BLaER1 treated with 17β-estradiol and CSF1 and Interleukin-3, amounts not matched to agents 10 nM and 100 nM (cell line): ENCODE measurements at regions not wholly inside any gene's neighbourhood (a gene's known extent, or its start where the extent isn't known, plus 50 kb on each side); places are given as distances from the start of the nearest gene placed in this dataset.
A peak's percentile ranks its signal among the peaks of the same experiment; 100 is the strongest.
"Not testable (repeated sequence)": the region's sequence is repeated elsewhere in the genome, so short reads cannot be mapped to it uniquely, and the experiment has no call there.

ENCODE experiments used
- H3K27ac ChIP-seq, 11 experiments: shearing (Covaris generic); formaldehyde crosslinking; 2 replicates each; pipeline ENCODE4 v1.8.1; 2022
- H3K27me3 ChIP-seq, 11 experiments: shearing (Covaris generic); formaldehyde crosslinking; 2 replicates each; pipeline ENCODE4 v1.8.1; 2022
- H3K36me3 ChIP-seq, 11 experiments: shearing (Covaris generic); formaldehyde crosslinking; 2 replicates each; pipeline ENCODE4 v1.8.1; 2022
- H3K4me1 ChIP-seq, 10 experiments: shearing (Covaris generic); formaldehyde crosslinking; 2 replicates each; pipeline ENCODE4 v1.8.1; 2022
- H3K4me2 ChIP-seq, 11 experiments: shearing (Covaris generic); formaldehyde crosslinking; 2 replicates each; pipeline ENCODE4 v1.8.1; 2022
- H3K4me3 ChIP-seq, 10 experiments: shearing (Covaris generic); formaldehyde crosslinking; 2 replicates each; pipeline ENCODE4 v1.8.1; 2022
- H3K9ac ChIP-seq, 11 experiments: shearing (Covaris generic); formaldehyde crosslinking; 2 replicates each; pipeline ENCODE4 v1.8.1; 2022
- H3K9me3 ChIP-seq, 11 experiments: shearing (Covaris generic); formaldehyde crosslinking; replicated peaks in 1 of 11; 2 replicates each; pipeline ENCODE4 v1.8.1; 2022
- H4K20me1 ChIP-seq, 11 experiments: shearing (Covaris generic); formaldehyde crosslinking; 2 replicates each; pipeline ENCODE4 v1.8.1; 2022
- Cebpa-rat ChIP-seq, 11 experiments: shearing (Covaris generic); IDR thresholded peaks; 2 replicates each; pipeline ENCODE4 v1.8.1; 2022

- H3K9ac ChIP-seq, result no peak overlapping the region
- H3K36me3 ChIP-seq, result no peaks in the 10 kb centered on the region
- peaks cover 0 to 8% (median 2%) of the 10 kb centered on the region in 10 experiments; a peak in 7 of 20 replicates for H3K4me1 ChIP-seq
Observed at GRCh38 chr3:174536319-174536718, 322.8 kb upstream of the NAALADL2 start.

DNA sequence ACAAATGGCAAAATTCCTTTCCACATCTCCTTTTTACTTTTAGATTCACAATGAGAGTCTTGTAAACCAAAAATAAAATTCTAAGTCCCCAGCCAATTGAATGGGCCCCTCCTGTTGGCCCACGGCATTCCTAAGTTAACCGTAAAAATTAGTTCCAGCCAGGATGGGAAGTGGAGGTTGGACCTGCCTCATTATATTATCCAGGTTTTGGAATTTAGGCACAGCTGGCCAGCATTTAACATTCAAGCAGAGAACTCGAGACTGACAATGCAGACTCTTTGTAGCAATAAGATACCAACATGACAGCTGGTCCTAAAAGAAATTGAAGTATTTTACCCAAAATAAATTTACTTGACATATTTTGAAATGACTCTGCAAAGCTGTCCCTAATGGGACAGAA, 321.0 kb upstream of the NAALADL2 start:
- Histone ChIP-seq H4K20me1 (no peaks in the 10 kb centered on the region), H3K36me3 (no peaks in the 10 kb centered on the region), H3K27ac (no peak overlapping the region), H3K9ac (no peak overlapping the region), H3K4me1 (peaks cover 0 to 8% (median 2%) of the 10 kb centered on the region in 10 experiments; a peak in 7 of 20 replicates), H3K4me2 (no peak overlapping the region), H3K4me3 (no peak overlapping the region), H3K27me3 (no peaks in the 10 kb centered on the region), H3K9me3 (no peaks in the 10 kb centered on the region)
- no peak for TF ChIP-seq Cebpa-rat (IDR thresholded peaks at IDR 0.05)

More at GRCh38 chr3:174536319-174536718, 322.8 kb upstream of the NAALADL2 start:
- Histone ChIP-seq H3K4me2 (no peak overlapping the region), H4K20me1 (no peaks in the 10 kb centered on the region), H3K4me3 (no peak overlapping the region), H3K27ac (no peak overlapping the region), H3K9me3 (no peaks in the 10 kb centered on the region), H3K27me3 (no peaks in the 10 kb centered on the region)
- TF ChIP-seq Cebpa-rat (IDR thresholded peaks at IDR 0.05), result no peak

DNA sequence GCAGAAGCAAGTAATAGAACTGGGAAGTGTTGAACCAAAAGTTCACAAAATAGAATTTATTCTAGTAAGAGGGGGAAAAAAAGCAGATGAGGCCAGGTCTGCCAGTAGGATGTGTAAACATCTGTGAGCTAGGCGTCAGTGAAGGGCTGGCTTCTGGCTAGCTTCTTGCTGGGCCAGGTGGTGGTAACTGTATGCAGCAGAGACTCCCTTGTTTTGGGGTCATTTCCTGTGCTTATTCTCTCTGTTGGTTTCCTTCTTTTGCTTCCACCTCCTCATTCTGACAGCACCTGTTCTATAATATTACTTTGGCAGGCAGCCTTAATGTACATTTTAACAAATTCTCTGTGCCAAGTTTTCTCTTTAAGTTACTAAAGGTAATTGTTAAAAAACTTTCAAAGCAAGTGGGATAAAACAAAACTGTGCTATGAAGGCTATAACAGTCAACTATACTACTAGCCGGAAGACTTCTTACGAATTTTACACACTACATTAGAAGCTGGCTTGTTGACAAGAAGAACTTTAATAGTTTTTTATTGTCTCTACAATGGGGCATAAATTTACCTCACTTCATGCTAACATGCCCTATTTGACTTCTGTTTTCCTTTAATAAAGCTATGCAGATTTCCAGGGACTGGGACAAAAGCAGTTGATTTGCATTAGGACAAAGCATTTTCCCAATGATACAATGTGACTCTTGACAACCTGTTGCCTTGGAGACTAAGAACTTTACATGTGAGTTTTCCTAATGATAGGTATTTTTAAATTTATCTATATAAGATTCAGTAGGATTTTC, 318.8 kb upstream of the NAALADL2 start:
- H3K9ac ChIP-seq, result no peak overlapping the region
- H3K4me3 ChIP-seq, result no peak overlapping the region
- peak overlapping the region in 5 of 11 experiments; percentile 25 to 32 (median 28); a peak in 7 of 22 replicates for H3K4me2 ChIP-seq
- peaks cover 0 to 8% (median 2%) of the 10 kb centered on the region in 10 experiments; a peak in 7 of 20 replicates for H3K4me1 ChIP-seq
- H4K20me1 ChIP-seq, result no peaks in the 10 kb centered on the region
- no peaks in the 10 kb centered on the region for H3K27me3 ChIP-seq
- no peak for TF ChIP-seq Cebpa-rat (IDR thresholded peaks at IDR 0.05)
- H3K27ac ChIP-seq, result no peak overlapping the region
- no peaks in the 10 kb centered on the region for H3K9me3 ChIP-seq
- no peaks in the 10 kb centered on the region for H3K36me3 ChIP-seq

- Histone ChIP-seq H3K4me2 (no peak overlapping the region), H3K9ac (no peak overlapping the region), H3K27ac (no peak overlapping the region), H3K4me1 (peaks cover 0 to 12% (median 2%) of the 10 kb centered on the region in 10 experiments; a peak in 7 of 20 replicates), H3K27me3 (no peaks in the 10 kb centered on the region), H3K36me3 (no peaks in the 10 kb centered on the region), H3K9me3 (no peaks in the 10 kb centered on the region), H3K4me3 (no peak overlapping the region), H4K20me1 (no peaks in the 10 kb centered on the region)
- TF ChIP-seq Cebpa-rat (IDR thresholded peaks at IDR 0.05), result no peak
Observed at GRCh38 chr3:174541708-174542315, 317.3 kb upstream of the NAALADL2 start.

DNA sequence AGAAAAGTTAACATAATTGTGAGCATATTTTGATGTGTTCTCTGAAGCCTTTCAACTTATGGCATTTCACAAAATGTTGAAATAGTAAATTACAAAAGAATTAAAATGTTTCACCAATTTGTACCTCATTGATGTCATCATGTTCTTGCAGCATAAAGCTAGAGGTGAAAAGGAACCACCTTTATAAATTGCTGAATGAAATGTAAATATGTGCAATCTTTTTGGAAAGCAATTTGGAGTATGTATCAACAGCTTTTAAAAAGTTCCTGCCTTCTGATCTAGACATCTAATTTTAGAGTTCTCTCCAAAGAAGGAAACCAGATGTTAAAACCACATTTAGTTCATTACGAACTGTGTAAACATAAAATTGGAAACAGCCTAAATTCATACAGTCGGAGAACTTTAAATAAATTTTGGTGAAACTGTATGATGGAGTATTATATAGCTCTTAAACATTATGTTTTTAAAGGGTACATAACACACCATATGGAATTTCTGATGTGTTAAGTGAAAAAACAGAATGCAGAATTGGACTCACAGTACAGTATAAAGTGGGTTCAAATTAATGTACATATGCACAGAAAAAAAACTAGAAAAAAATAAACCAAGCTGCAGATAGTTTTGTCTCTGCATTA, 311.2 kb upstream of the NAALADL2 start:
- no peak overlapping the region for H3K4me3 ChIP-seq
- no peaks in the 10 kb centered on the region for H3K36me3 ChIP-seq
- no peak overlapping the region for H3K9ac ChIP-seq
- no peaks in the 10 kb centered on the region for H3K9me3 ChIP-seq
- H3K27ac ChIP-seq, result peak overlapping the region in 1 of 11 experiments; percentile 45; a peak in 2 of 22 replicates
- H4K20me1 ChIP-seq, result no peaks in the 10 kb centered on the region
- peaks cover 0 to 25% (median 8%) of the 10 kb centered on the region in 10 experiments; a peak in 7 of 20 replicates for H3K4me1 ChIP-seq
- no peak for TF ChIP-seq Cebpa-rat (IDR thresholded peaks at IDR 0.05)
- H3K27me3 ChIP-seq, result no peaks in the 10 kb centered on the region
- peak overlapping the region in 7 of 11 experiments; percentile 3 to 51 (median 34); a peak in 10 of 22 replicates for H3K4me2 ChIP-seq

- Histone ChIP-seq H3K4me3 (no peak overlapping the region), H3K9me3 (no peaks in the 10 kb centered on the region), H4K20me1 (no peaks in the 10 kb centered on the region), H3K36me3 (no peaks in the 10 kb centered on the region), H3K27me3 (no peaks in the 10 kb centered on the region), H3K27ac (peak overlapping the region in 1 of 11 experiments; percentile 20; a peak in 1 of 22 replicates), H3K4me1 (peaks cover 0 to 25% (median 8%) of the 10 kb centered on the region in 10 experiments; a peak in 7 of 20 replicates), H3K4me2 (peak overlapping the region in 2 of 11 experiments; percentile 6 to 44; a peak in 2 of 22 replicates), H3K9ac (no peak overlapping the region)
- no peak for TF ChIP-seq Cebpa-rat (IDR thresholded peaks at IDR 0.05)
Observed at GRCh38 chr3:174548841-174549623, 310.1 kb upstream of the NAALADL2 start.

- no peak overlapping the region for H3K4me2 ChIP-seq
- no peak overlapping the region for H3K9ac ChIP-seq
- H3K4me3 ChIP-seq, result no peak overlapping the region
- H3K27me3 ChIP-seq, result no peaks in the 10 kb centered on the region
- no peaks in the 10 kb centered on the region for H3K4me1 ChIP-seq
- no peaks in the 10 kb centered on the region for H3K9me3 ChIP-seq
- H3K36me3 ChIP-seq, result no peaks in the 10 kb centered on the region
- no peaks in the 10 kb centered on the region for H4K20me1 ChIP-seq
- no peak for TF ChIP-seq Cebpa-rat (IDR thresholded peaks at IDR 0.05)
- H3K27ac ChIP-seq, result no peak overlapping the region
Observed at GRCh38 chr3:174581558-174581957, 277.6 kb upstream of the NAALADL2 start.

GRCh38 chr3:174583396-174583795, 275.7 kb upstream of the NAALADL2 start:
- Histone ChIP-seq H3K4me1 (no peaks in the 10 kb centered on the region), H3K9ac (no peak overlapping the region), H3K4me3 (no peak overlapping the region), H4K20me1 (no peaks in the 10 kb centered on the region), H3K36me3 (no peaks in the 10 kb centered on the region), H3K27me3 (no peaks in the 10 kb centered on the region), H3K27ac (no peak overlapping the region), H3K4me2 (no peak overlapping the region), H3K9me3 (no peaks in the 10 kb centered on the region)
- no peak for TF ChIP-seq Cebpa-rat (IDR thresholded peaks at IDR 0.05)

GRCh38 chr3:174587137-174587536, 272.0 kb upstream of the NAALADL2 start:
- H4K20me1 ChIP-seq, H3K4me3 ChIP-seq, H3K4me1 ChIP-seq, H3K9ac ChIP-seq, H3K27ac ChIP-seq, H3K4me2 ChIP-seq, H3K27me3 ChIP-seq, H3K36me3 ChIP-seq: not testable (repeated sequence)
- H3K9me3 ChIP-seq, result peaks cover 0 to 14% (median 9%) of the 10 kb centered on the region in 11 experiments; a peak in 12 of 22 replicates
